ENCODE measurements at regions not wholly inside any gene's neighbourhood (a gene's known extent, or its start where the extent isn't known, plus 50 kb on each side); places are given as distances from the start of the nearest gene placed in this dataset.

- TF ChIP-seq CTCF (conservative IDR thresholded peaks at IDR 0.05; ENCODE audit: low read depth, low read length), result no peak
- no peak for TF ChIP-seq EZH2 (IDR thresholded peaks at IDR 0.05; ENCODE audit: borderline replicate concordance, low read depth, low read length, poor library complexity, severe bottlenecking)
Observed at GRCh38 chr13:74287724-74288169, 153.5 kb upstream of the KLF12 start.
